GM19328 (cell line): ENCODE measurements at regions not wholly inside any gene's neighbourhood (a gene's known extent, or its start where the extent isn't known, plus 50 kb on each side); places are given as distances from the start of the nearest gene placed in this dataset.

ENCODE experiments used
- ATAC-seq: cut with Tn5 transposase; IDR thresholded peaks from one replicate; pipeline ENCODE4 v1.9.1; 2021; ENCODE audit warnings: mild to moderate bottlenecking, moderate library complexity; ENCODE audit not compliant: unreplicated experiment

DNA sequence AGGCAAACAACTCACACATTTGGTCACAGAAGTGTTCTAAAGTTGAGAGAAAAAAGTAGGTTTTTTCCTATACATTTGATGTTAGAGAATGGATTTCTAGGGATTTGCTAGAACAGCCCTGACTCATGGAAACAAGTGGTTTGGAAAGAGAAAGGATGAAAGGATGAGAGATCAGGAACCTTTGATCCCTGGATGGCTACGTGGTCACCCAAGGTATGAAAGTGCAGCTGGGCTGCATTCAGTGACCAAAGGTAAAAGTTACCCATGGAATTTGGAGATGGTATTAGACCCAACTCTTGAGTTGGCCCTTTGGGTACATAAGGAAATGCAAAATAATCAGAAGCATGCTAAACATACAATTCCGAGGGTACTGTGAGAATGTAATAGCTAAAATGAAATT, 61.3 kb upstream of the SPIN1 start:
- no peak for ATAC-seq

DNA sequence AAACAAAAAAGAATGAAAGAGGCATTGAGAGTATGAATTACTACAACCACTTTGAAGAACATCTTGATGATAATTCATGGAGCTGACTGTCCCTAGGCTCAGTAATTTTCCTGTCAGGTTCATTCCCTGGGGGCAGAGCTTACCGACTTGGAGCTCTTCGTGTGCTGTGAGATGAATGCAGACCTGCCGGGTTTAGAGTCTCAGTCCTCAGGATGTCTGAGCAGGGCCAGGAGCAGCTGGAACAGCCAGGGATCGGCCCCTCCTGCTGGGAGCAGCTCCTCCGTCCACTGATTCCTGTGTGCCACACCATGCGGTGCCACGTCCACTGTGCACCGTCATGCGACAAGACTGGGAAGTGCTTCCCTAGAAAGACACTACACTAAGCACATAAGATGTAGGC, 62.2 kb upstream of the SPIN1 start:
- no peak for ATAC-seq

DNA sequence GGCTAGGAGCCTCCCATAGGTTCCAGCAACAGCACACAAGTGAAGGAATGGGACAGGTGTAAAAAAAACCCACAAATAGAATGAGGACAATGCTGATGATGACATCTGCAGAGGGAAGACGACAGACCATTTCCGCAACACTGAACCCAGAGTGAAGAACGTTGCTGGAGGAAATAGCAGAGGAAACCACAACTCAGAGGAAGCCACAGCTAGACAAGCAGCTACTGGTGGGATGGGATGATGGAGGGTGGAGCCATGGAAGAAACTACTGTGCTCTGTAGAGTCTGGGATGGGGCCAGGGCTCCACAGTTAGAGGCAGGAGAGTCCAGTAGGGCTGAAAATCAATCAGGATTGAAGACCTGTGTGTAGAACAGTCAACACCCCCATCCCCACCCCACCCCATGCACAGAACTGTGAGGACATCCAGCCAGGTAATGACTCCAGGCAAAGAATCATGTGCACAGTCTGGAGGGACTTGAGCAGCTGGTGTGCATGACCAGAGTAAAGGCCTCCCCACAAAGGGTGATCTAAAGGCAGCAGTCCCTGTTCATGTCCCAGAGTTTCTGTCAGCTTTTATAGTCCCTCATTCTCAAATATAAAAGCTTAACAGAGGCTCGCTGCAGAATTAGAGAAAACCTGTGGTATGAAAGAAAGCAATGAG, 65.2 kb upstream of the SPIN1 start:
- no peak for ATAC-seq

DNA sequence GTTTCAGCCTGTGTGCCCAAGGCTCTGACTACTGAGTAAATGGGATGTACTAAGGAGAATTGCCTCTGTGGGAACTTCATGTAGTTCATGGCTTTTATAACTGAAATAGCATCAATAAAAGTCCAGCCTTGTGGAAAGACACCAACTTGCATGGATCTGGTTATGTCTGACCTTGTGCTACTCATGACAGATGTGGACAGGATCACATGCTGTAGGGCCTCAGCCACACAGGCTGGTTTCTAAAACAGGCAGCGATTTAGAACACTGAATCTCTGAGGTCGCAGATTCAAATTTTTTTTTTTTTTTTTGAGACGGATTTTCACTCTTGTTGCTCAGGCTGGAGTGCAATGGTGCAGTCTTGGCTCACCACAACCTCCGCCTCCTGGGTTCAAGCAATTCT, 66.5 kb upstream of the SPIN1 start:
- no peak for ATAC-seq

DNA sequence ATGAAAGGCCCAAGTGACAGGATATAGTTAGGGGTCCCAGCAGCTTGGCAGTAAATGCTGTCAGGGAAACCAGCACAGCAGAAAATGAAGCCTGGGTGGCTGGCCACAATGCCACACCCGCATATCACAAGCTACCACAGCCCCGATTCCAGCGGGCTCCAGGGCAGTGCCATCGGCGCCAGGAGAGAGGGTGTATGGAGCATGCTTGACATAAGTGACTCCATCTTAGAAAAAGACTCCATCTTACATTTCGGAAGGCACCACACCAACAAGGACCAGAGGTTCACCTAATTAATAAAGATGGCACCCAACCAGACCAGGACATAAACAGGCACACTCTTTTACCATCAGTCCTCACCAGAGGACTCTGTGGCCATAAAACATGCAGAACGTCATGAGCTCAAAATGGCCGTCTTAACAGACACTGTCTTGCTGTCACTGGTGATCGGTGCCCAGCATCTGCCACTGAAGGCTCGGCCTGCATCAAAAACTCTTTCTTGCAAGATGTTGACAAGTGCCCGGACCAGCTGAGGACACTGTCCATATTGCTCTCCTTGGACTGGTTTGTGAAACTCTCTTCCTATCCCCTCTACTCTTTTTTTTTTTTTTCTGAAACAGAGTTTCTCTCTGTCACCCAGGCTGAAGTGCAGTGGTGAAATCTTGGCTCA, 67.4 kb upstream of the SPIN1 start:
- no peak for ATAC-seq

DNA sequence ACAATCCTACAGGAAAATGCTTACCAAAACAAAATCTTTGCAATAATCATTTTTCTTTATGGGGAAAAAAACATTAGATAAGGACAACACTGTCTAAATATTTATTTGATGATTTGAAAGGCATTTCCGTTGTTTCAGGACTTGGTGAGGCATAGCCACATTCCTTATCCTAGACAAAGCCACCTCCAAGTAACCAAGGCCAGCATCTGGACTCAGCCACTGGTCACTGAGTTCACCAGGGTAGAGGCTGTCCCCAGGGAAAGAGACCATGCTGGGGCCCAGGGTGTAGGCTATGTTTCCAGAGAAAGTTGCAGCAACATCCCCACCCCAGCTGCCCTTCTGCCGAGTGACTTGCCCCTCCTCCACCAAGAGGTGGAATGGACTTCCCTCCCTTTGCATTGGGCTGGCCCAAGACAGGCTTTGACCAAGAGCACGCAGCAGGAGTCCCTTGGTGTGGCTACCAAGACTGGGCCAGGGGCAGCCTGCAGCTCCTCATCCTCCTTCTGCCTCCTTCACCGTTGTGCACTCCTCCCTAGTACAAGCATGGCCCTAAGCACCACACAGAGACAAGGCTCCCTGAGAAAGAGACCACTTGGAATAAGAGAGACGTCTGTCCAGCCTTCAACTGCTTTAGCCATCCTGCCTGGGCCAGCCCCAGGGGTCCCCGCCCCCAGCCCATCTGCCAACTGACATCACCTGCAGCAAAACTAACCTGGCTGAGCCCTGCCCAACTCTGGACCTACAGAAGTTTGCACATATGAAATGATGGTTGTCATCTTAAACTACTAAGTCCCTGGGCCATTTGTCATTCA, 68.1 kb upstream of the SPIN1 start:
- ATAC-seq, result no peak

DNA sequence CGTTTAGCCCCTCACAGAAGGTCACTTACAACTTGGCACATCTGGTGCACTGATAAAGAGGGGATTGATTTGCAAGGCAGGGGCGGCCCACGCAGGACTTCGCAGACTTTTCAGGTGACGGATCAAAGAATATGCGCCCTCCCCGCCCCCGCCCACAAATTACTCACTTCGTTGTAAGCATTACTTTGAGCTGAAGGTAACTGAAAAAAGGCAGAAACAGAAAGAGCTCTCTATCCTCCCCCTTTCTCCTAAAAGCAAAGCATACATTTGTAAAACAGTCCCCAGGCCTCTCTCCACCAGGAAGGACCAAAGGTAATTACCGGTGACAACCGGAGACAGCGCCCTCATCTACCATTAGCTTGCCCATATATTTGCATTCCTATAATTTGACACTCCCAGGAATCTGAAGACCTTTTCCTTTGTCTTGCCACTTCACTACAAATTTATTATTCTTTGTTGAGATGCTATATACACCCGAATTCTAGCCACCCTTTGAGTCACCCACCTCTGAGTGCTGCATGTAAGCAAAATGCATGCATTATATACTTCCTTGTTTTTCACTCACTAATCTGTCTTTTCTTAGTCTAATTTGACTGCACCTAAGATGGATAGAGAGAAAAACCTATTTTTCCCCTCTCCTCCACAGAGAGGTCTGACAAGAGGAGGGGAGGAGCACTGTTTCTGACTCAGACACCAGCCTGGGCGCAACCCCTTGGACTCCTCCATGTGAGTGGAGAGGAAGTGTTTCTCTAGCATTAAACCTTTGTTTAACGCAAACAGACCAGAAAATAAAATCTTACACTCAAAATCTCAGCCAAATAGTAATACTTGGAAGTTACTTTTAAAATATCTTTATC, 74.7 kb upstream of the SPIN1 start:
- no peak for ATAC-seq

DNA sequence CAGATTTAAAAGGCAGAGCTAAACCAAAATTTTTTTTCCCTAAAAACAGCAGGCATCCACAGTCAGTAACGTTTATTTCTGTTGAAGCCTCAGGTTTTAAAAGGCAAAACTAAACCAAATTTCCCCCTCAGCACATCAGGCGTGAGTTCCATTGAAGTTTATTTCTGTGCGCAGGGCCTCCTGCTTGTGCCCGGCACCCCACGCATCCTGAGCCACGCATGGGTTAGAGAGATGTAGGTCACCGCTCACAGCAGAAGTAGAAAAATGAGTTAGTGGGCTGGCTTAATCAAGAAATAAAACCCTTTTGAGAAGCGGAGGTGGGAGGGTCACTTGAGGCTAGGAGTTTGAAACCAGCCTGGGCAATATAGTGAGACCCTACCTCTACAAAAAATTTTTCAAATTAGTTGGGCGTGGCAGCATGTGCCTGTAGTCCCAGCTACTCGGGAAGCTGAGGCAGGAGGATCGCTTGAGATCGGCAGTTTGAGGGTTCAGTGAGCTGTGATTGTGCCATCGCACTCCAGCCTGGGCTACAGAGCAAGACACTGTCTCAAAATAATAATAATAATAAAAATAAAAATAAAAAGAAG, 75.6 kb upstream of the SPIN1 start:
- ATAC-seq, result no peak

DNA sequence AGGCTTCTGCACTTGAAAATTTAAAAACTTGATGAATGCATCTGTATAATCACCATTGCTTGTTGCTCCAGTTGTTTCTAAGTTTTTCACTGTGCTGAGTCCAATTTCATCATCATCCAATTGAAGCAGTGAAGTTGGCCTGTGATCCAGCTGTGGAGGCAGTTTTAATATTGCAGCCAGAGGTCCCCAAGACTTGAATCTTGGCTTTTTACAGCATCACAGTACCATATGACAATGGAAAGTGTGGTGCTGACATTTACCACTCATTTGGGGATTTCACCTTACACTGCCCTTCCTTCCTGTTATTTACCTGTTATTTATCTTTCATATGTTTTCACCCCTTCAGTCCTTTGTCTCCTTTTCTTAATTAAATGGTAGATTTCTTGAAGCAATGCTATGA, 76.2 kb upstream of the SPIN1 start:
- ATAC-seq, result no peak

DNA sequence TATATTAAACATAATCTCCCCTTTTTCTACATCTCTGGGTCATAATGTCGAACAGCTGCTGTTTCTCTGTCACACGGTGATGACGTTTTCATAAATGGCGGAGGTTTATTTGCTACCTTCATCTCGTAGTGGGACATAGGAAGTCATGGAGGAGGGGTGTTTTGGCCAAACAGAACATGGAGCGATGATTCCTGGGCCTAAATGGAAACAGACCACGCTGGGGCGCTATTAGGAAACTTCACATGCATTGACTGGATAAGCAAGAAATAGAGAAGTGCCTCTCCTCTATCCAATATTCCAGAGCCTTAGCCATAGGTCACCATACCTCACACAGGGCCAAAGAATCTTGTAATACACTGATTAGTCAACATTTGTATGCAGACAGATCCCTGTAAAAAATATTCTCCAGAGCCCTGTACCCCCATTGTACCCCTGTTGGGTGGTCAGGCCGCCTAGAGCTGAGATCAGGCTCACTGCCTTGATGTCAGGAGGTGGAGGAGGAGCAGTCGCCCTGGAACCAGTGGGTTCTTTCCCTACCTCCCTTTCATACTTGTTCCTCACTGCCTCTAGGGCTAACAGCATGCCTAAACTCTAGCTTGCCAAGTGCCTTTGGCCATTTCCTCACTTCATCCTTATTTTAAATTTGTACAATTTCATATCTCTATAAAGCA, 77.8 kb upstream of the SPIN1 start:
- no peak for ATAC-seq

DNA sequence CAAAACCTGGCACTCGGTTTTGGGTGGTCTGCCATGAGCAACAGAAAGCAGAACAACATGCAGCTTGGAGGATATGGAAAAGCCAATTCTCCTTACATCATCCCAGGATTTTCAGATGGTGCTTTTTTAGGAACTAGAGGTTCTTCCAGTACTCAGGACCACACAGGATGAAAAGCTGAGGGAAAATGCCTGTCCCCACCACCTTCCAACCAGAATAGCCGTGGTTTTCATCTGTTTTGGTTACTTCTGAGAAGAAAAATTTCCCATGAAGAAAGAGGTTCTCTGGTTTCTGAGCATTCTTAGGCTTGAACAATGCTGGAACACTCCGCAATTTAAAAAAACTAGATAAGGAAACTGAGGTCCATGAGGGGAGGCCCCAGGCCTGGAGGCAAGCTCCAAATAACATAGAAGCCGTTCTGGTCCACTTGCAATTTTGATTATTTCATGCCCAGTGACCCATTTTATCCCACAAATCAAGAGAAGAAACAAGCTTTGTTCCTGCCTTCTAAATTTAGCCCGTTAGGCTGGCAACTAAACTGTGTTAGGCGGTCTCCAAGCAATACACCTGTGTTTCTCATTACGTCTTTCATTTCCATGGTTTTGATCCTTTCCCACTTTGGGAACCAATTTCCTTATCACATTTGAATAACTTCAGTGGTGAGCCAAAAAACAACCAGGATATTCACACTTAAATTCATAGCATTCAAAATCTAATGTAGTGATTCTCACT, 79.2 kb upstream of the SPIN1 start:
- no peak for ATAC-seq

DNA sequence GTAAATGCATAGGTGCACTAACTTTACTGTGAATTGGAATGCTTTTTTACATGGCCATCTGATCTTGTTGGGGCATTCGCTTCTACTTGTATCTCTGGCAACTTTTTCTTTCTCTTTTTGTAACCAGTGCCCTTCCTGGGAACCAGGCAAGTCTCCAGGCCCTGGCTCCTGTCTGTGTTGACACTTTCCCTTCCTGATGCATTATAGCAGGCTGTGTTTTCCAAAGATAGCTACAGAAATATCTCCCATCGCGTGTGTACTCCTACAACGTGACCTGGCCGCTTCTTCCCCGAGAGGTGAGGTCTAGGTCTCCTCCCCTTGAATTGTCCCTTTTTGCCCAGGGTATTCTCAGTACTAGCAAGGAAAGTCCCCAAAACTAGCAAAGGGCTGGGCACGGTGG, 81.1 kb upstream of the SPIN1 start:
- no peak for ATAC-seq

DNA sequence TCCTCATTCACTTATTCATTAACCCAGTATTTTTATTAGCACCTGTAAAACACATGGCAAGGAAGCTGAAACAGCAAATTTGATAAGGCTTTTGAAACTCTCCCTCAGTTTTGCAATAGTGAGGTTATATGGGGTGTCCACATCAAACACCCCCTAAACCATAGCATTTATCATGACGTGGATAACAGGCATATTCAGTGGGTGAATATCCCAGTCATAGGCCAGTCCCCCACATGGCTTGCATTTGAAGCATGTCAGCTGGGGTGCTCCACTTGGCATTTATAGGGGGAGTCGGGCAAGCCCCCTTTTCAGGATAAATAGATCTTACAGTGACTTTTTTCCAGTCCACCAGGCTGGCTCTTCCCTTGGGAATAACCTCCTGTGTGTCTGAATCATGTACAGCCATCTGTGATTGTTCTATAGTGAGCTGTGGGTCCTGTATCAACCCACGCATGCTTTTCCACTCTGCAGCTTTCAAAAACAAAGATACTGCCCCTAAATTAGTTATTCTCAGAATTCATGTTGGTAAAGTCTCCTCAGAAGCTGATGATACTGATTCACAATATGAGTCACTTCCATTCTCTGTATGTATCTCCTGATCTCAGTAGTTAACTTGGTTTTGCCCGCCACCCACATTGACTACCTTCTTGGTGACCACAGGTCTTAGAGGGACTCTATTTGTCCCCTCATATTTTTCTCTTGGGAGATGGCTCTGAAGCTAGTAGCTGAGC, 84.4 kb upstream of the SPIN1 start:
- ATAC-seq, result peak; percentile 69

DNA sequence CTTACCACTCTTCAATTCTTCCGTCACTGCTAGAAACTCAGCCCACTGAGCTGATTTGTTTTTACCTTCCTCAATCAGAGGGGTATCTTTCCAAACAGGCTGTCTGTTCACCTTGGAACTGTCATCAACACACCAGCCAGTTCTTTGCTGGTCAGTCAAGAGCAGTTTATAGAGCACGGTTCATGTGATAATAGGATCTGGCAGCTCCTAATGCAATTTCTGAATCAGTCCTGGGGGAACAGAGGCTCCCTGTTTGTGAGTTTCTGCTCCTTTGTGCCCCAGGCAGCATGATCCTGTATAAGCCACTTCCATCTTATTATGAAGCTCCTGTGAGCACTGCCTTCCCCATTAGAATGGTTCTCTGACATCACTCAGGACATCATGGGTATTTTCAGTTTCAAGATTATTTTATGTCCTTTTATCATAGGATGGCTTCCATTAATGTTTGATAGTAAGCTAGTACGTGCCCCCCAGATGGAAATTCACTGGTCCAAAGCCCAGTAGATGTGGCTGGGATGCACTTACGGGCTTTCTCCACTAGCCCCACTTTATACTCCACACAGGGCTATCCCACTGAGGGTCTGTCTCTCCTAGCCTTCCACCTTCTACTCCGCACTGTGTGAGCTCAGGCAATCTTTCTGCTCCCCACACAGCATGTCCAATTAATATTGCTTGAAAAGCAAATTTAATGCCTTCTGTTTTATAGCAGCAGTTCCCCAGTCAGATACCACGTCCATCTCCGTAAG, 85.5 kb upstream of the SPIN1 start:
- ATAC-seq, result no peak

DNA sequence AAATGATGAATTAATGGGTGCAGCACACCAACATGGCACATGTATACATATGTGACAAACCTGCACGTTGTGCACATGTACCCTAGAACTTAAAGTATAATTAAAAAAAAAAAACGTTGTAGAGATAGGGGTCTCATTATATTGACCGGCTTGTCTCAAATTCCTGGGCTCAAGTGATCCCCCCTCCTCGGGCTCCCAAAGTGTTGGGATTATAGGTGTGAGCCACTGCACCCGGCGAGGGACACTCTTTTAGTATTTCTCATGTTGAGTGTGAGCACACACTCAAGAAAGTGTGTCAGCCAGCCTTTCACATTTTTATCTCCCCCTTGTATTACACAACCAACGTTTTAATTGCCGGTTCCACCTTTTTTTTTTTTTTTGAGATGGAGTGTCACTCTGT, 87.7 kb upstream of the SPIN1 start:
- no peak for ATAC-seq

DNA sequence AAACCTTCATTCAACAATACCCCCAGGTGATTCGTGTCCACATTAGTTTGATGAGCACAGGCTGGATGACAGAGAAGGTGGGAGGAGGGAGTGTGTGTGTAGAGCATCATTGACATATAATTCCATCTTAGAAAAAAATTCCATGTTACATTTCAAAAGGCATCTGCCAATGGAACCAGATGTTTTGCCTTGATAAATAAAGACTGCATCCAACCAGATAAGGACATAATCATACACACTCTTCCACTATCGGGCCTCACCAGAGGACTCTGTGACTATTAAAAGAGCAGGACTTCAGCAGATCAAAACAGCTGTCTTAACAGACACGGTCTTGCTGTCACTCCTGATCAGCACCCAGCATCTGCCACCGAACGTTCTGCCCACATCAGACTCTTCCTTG, 96.4 kb upstream of the SPIN1 start:
- ATAC-seq, result no peak

DNA sequence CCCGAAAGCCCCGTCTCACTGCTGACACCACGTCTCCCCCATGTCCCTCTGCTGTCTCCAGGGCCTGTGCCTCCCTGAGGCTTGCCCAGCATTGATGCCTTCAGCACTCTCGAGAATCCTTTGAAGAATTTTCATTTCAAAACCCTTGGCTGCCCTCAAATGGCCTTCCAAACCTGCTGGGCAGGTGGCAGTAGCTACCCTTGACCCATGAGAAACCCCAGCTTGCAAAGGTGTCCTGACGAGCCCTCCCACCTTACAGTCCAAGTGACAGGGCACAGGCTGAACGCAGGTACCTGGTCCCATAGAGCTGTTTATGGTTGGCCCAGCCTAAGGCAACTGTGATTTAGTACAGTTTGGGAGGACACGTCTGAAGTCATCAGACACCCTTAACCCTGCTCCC, 97.2 kb upstream of the SPIN1 start:
- ATAC-seq, result no peak

DNA sequence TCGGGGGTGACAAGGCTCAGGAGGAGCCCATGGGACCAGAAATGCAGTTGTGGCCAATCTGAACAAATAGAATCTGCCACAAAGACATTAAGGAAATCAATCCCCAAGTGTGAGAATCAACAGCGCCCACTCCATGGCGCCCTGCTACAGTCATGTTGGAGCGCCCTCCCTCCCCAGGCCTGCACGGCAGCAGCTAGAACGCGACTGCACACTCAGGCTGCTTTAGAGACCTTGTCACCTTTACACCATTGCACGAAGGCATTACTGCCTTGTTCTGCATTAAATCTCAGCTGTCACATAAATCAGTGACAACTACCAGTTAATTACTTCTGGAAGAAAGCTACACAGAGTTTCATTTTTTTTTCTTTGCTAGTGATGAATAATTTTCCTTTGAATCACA, 98.7 kb upstream of the SPIN1 start:
- ATAC-seq, result no peak
